ENCODE measurements at regions not wholly inside any gene's neighbourhood (a gene's known extent, or its start where the extent isn't known, plus 50 kb on each side); places are given as distances from the start of the nearest gene placed in this dataset.

GRCh38 chr15:93823971-93824913, 407.1 kb upstream of the MCTP2 start:
- Histone ChIP-seq H3K4me1 (ENCODE audit: control insufficient read depth in 2 of 2, insufficient read depth in 2 of 2, low read length in 1 of 2) (peaks cover 0 to 11% of the 10 kb centered on the region in 2 donors), H3K27ac (ENCODE audit: low read depth in 2 of 2, low read length in 1 of 2) (no peak overlapping the region), H3K4me3 (ENCODE audit: low read depth in 1 of 2, low read length in 2 of 2) (no peak overlapping the region), H3K27me3 (ENCODE audit: control insufficient read depth in 1 of 2, insufficient read depth in 2 of 2, low read length in 2 of 2) (no peaks in the 10 kb centered on the region), H3K36me3 (ENCODE audit: control insufficient read depth in 2 of 2, insufficient read depth in 2 of 2, low read length in 1 of 2) (no peaks in the 10 kb centered on the region), H3K9me3 (ENCODE audit: control insufficient read depth in 2 of 2, insufficient read depth in 1 of 2, low read depth in 1 of 2, low read length in 1 of 2) (no peaks in the 10 kb centered on the region)
- WGBS, 2 donors = 80 to 85% methylated on average over 9 of the region's 9 CpGs

- H3K9me3 ChIP-seq (ENCODE audit: control insufficient read depth in 2 of 2, insufficient read depth in 1 of 2, low read depth in 1 of 2, low read length in 1 of 2) = no peaks in the 10 kb centered on the region
- WGBS, 2 donors = 76 to 80% methylated on average over 4 of the region's 4 CpGs
Observed at GRCh38 chr15:93820566-93820965, 410.8 kb upstream of the MCTP2 start.

GRCh38 chr15:93819826-93820225, 411.5 kb upstream of the MCTP2 start:
- Histone ChIP-seq H3K36me3 (ENCODE audit: control insufficient read depth in 2 of 2, insufficient read depth in 2 of 2, low read length in 1 of 2) (no peaks in the 10 kb centered on the region), H3K4me1 (ENCODE audit: control insufficient read depth in 2 of 2, insufficient read depth in 2 of 2, low read length in 1 of 2) (no peaks in the 10 kb centered on the region), H3K27ac (ENCODE audit: low read depth in 2 of 2, low read length in 1 of 2) (no peak overlapping the region), H3K27me3 (ENCODE audit: control insufficient read depth in 1 of 2, insufficient read depth in 2 of 2, low read length in 2 of 2) (no peaks in the 10 kb centered on the region), H3K9me3 (ENCODE audit: control insufficient read depth in 2 of 2, insufficient read depth in 1 of 2, low read depth in 1 of 2, low read length in 1 of 2) (no peaks in the 10 kb centered on the region), H3K4me3 (ENCODE audit: low read depth in 1 of 2, low read length in 2 of 2) (no peak overlapping the region)
- 51 to 68% methylated on average over 4 of the region's 4 CpGs for WGBS, 2 donors

More at GRCh38 chr15:93820566-93820965, 410.8 kb upstream of the MCTP2 start:
- no peaks in the 10 kb centered on the region for H3K27me3 ChIP-seq (ENCODE audit: control insufficient read depth in 1 of 2, insufficient read depth in 2 of 2, low read length in 2 of 2)
- H3K4me1 ChIP-seq (ENCODE audit: control insufficient read depth in 2 of 2, insufficient read depth in 2 of 2, low read length in 1 of 2) = no peaks in the 10 kb centered on the region
- no peaks in the 10 kb centered on the region for H3K36me3 ChIP-seq (ENCODE audit: control insufficient read depth in 2 of 2, insufficient read depth in 2 of 2, low read length in 1 of 2)
- no peak overlapping the region for H3K4me3 ChIP-seq (ENCODE audit: low read depth in 1 of 2, low read length in 2 of 2)
- H3K27ac ChIP-seq (ENCODE audit: low read depth in 2 of 2, low read length in 1 of 2) = no peak overlapping the region

- Histone ChIP-seq H3K36me3 (ENCODE audit: control insufficient read depth in 2 of 2, insufficient read depth in 2 of 2, low read length in 1 of 2) (no peaks in the 10 kb centered on the region), H3K4me1 (ENCODE audit: control insufficient read depth in 2 of 2, insufficient read depth in 2 of 2, low read length in 1 of 2) (peaks cover 0 to 10% of the 10 kb centered on the region in 2 donors), H3K27me3 (ENCODE audit: control insufficient read depth in 1 of 2, insufficient read depth in 2 of 2, low read length in 2 of 2) (no peaks in the 10 kb centered on the region), H3K27ac (ENCODE audit: low read depth in 2 of 2, low read length in 1 of 2) (no peak overlapping the region), H3K9me3 (ENCODE audit: control insufficient read depth in 2 of 2, insufficient read depth in 1 of 2, low read depth in 1 of 2, low read length in 1 of 2) (no peaks in the 10 kb centered on the region), H3K4me3 (ENCODE audit: low read depth in 1 of 2, low read length in 2 of 2) (no peak overlapping the region)
Observed at GRCh38 chr15:93816815-93817214, 414.5 kb upstream of the MCTP2 start.

GRCh38 chr15:93811305-93811704, 420.1 kb upstream of the MCTP2 start:
- no peak overlapping the region for H3K4me3 ChIP-seq (ENCODE audit: low read depth in 1 of 2, low read length in 2 of 2)
- H3K27me3 ChIP-seq (ENCODE audit: control insufficient read depth in 1 of 2, insufficient read depth in 2 of 2, low read length in 2 of 2) = no peaks in the 10 kb centered on the region
- 84 to 88% methylated on average over 5 of the region's 5 CpGs for WGBS, 2 donors
- no peak overlapping the region for H3K27ac ChIP-seq (ENCODE audit: low read depth in 2 of 2, low read length in 1 of 2)
- no peaks in the 10 kb centered on the region for H3K36me3 ChIP-seq (ENCODE audit: control insufficient read depth in 2 of 2, insufficient read depth in 2 of 2, low read length in 1 of 2)
- H3K4me1 ChIP-seq (ENCODE audit: control insufficient read depth in 2 of 2, insufficient read depth in 2 of 2, low read length in 1 of 2) = peaks cover 0 to 10% of the 10 kb centered on the region in 2 donors
- H3K9me3 ChIP-seq (ENCODE audit: control insufficient read depth in 2 of 2, insufficient read depth in 1 of 2, low read depth in 1 of 2, low read length in 1 of 2) = no peaks in the 10 kb centered on the region

GRCh38 chr15:93809516-93809915, 421.8 kb upstream of the MCTP2 start:
- Histone ChIP-seq H3K36me3 (ENCODE audit: control insufficient read depth in 2 of 2, insufficient read depth in 2 of 2, low read length in 1 of 2) (no peaks in the 10 kb centered on the region), H3K27me3 (ENCODE audit: control insufficient read depth in 1 of 2, insufficient read depth in 2 of 2, low read length in 2 of 2) (no peaks in the 10 kb centered on the region), H3K4me3 (ENCODE audit: low read depth in 1 of 2, low read length in 2 of 2) (no peak overlapping the region), H3K4me1 (ENCODE audit: control insufficient read depth in 2 of 2, insufficient read depth in 2 of 2, low read length in 1 of 2) (peaks cover 0 to 10% of the 10 kb centered on the region in 2 donors), H3K27ac (ENCODE audit: low read depth in 2 of 2, low read length in 1 of 2) (no peak overlapping the region), H3K9me3 (ENCODE audit: control insufficient read depth in 2 of 2, insufficient read depth in 1 of 2, low read depth in 1 of 2, low read length in 1 of 2) (no peaks in the 10 kb centered on the region)
- WGBS, 2 donors = 81 to 89% methylated on average over 3 of the region's 3 CpGs

GRCh38 chr15:93803421-93804152, 427.8 kb upstream of the MCTP2 start:
- Histone ChIP-seq H3K27me3 (ENCODE audit: control insufficient read depth in 1 of 2, insufficient read depth in 2 of 2, low read length in 2 of 2) (no peaks in the 10 kb centered on the region), H3K4me1 (ENCODE audit: control insufficient read depth in 2 of 2, insufficient read depth in 2 of 2, low read length in 1 of 2) (peaks cover 0 to 4% of the 10 kb centered on the region in 2 donors), H3K9me3 (ENCODE audit: control insufficient read depth in 2 of 2, insufficient read depth in 1 of 2, low read depth in 1 of 2, low read length in 1 of 2) (peaks cover 0 to 2% of the 10 kb centered on the region in 2 donors), H3K36me3 (ENCODE audit: control insufficient read depth in 2 of 2, insufficient read depth in 2 of 2, low read length in 1 of 2) (no peaks in the 10 kb centered on the region), H3K4me3 (ENCODE audit: low read depth in 1 of 2, low read length in 2 of 2) (no peak overlapping the region), H3K27ac (ENCODE audit: low read depth in 2 of 2, low read length in 1 of 2) (peak overlapping the region; percentile 0 to 40)
- WGBS, 2 donors = 69 to 76% methylated on average over 31 of the region's 31 CpGs

- Histone ChIP-seq H3K36me3 (ENCODE audit: control insufficient read depth in 2 of 2, insufficient read depth in 2 of 2, low read length in 1 of 2) (no peaks in the 10 kb centered on the region), H3K4me1 (ENCODE audit: control insufficient read depth in 2 of 2, insufficient read depth in 2 of 2, low read length in 1 of 2) (peaks cover 0 to 4% of the 10 kb centered on the region in 2 donors), H3K27ac (ENCODE audit: low read depth in 2 of 2, low read length in 1 of 2) (no peak overlapping the region), H3K27me3 (ENCODE audit: control insufficient read depth in 1 of 2, insufficient read depth in 2 of 2, low read length in 2 of 2) (no peaks in the 10 kb centered on the region), H3K4me3 (ENCODE audit: low read depth in 1 of 2, low read length in 2 of 2) (no peak overlapping the region), H3K9me3 (ENCODE audit: control insufficient read depth in 2 of 2, insufficient read depth in 1 of 2, low read depth in 1 of 2, low read length in 1 of 2) (peaks cover 0 to 2% of the 10 kb centered on the region in 2 donors)
Observed at GRCh38 chr15:93801206-93801605, 430.2 kb upstream of the MCTP2 start.

GRCh38 chr15:93800805-93801204, 430.6 kb upstream of the MCTP2 start:
- no peaks in the 10 kb centered on the region for H3K27me3 ChIP-seq (ENCODE audit: control insufficient read depth in 1 of 2, insufficient read depth in 2 of 2, low read length in 2 of 2)
- WGBS, 2 donors = 92% methylated on average over 2 of the region's 2 CpGs
- peaks cover 0 to 4% of the 10 kb centered on the region in 2 donors for H3K4me1 ChIP-seq (ENCODE audit: control insufficient read depth in 2 of 2, insufficient read depth in 2 of 2, low read length in 1 of 2)
- no peak overlapping the region for H3K27ac ChIP-seq (ENCODE audit: low read depth in 2 of 2, low read length in 1 of 2)
- H3K4me3 ChIP-seq (ENCODE audit: low read depth in 1 of 2, low read length in 2 of 2) = no peak overlapping the region
- peaks cover 0 to 2% of the 10 kb centered on the region in 2 donors for H3K9me3 ChIP-seq (ENCODE audit: control insufficient read depth in 2 of 2, insufficient read depth in 1 of 2, low read depth in 1 of 2, low read length in 1 of 2)
- H3K36me3 ChIP-seq (ENCODE audit: control insufficient read depth in 2 of 2, insufficient read depth in 2 of 2, low read length in 1 of 2) = no peaks in the 10 kb centered on the region

Measured in esophagus (tissue), 2 donors.